Panc1 (cell line): ENCODE measurements at regions not wholly inside any gene's neighbourhood (a gene's known extent, or its start where the extent isn't known, plus 50 kb on each side); places are given as distances from the start of the nearest gene placed in this dataset.

Source experiments
- ATAC-seq: fragments of 200-7000 bp; cut with Tn5 transposase; 2 replicates; pipeline ENCODE4 v1.9.1; 2020; ENCODE audit warnings: mild to moderate bottlenecking, moderate library complexity
- BruUV-seq: library from RNA; stranded (reverse); fragments of 400-500 nt; replicated peaks from 2 replicates; lab custom pipeline; 2021; lab: Mats Ljungman, UMichigan
- CTCF ChIA-PET: fragments of 300-600 bp; sonication (Branson Sonifier 250); formaldehyde crosslinking; loops from one replicate; lab custom pipeline; 2022; ENCODE audit warnings: antibody characterized with exemption; lab: Charles Lee
- POLR2A ChIA-PET: fragments of 300-600 bp; sonication (Branson Sonifier 250); formaldehyde crosslinking; loops from one replicate; lab custom pipeline; 2022; ENCODE audit warnings: antibody characterized with exemption; lab: Charles Lee
- DNase-seq: peaks from one replicate; pipeline ENCODE4 v3.0.0-alpha.2; 2010; ENCODE audit warnings: low read depth, low spot score
- H3K27ac ChIP-seq: 2 replicates; pipeline ENCODE4 v1.5.1; 2011; ENCODE audit warnings: mild to moderate bottlenecking, low read length, inconsistent platforms
- H3K27me3 ChIP-seq: fragments of 200-500 bp; sonication (Bioruptor generic); 2 replicates; pipeline ENCODE4 v1.6.0; 2014; ENCODE audit warnings: low read length, inconsistent platforms; ENCODE audit not compliant: control insufficient read depth, insufficient read depth
- H3K36me3 ChIP-seq: fragments of 200-500 bp; sonication (Bioruptor generic); 2 replicates; pipeline ENCODE4 v1.5.1; 2014; ENCODE audit warnings: inconsistent platforms, mild to moderate bottlenecking, low read length, moderate library complexity; ENCODE audit not compliant: control insufficient read depth, insufficient read depth
- H3K4me1 ChIP-seq: 2 replicates; pipeline ENCODE4 v1.5.1; 2011; ENCODE audit warnings: inconsistent platforms, mild to moderate bottlenecking, low read length, moderate library complexity; ENCODE audit not compliant: control insufficient read depth, insufficient read depth
- H3K4me3 ChIP-seq, 2 experiments: 2 replicates each; pipeline ENCODE4 v1.5.1; 2011 to 2012; ENCODE audit warnings: low read depth in 2 of 2, low read length in 2 of 2, mild to moderate bottlenecking in 2 of 2, inconsistent platforms in 1 of 2, moderate library complexity in 1 of 2
- H3K9me3 ChIP-seq: fragments of 200-500 bp; sonication (Bioruptor generic); 2 replicates; pipeline ENCODE4 v1.5.1; 2014; ENCODE audit warnings: low read depth, mild to moderate bottlenecking, inconsistent platforms, low read length, moderate library complexity; ENCODE audit not compliant: control insufficient read depth, insufficient read depth
- CTCF ChIP-seq: fragments of 450-650 bp; IDR thresholded peaks from 2 replicates; pipeline ENCODE4 v1.5.1; 2017; ENCODE audit warnings: mild to moderate bottlenecking
- POLR2AphosphoS5 ChIP-seq: IDR thresholded peaks from 2 replicates; pipeline ENCODE4 v1.6.1; 2012; ENCODE audit warnings: mild to moderate bottlenecking, low read depth, low read length, moderate library complexity
- REST ChIP-seq, 2 experiments: IDR thresholded peaks; 2 replicates each; pipeline ENCODE4 v1.6.1; 2011 to 2012; ENCODE audit warnings: low read depth in 2 of 2, control low read depth in 1 of 2, low read length in 1 of 2, mild to moderate bottlenecking in 1 of 2, moderate library complexity in 1 of 2; ENCODE audit not compliant: insufficient read depth in 1 of 2
- SIN3A ChIP-seq: IDR thresholded peaks from 2 replicates; pipeline ENCODE4 v1.6.1; 2012; ENCODE audit warnings: low read depth, mild to moderate bottlenecking, low read length, moderate library complexity, borderline replicate concordance; ENCODE audit not compliant: insufficient read depth
- TCF7L2 ChIP-seq: IDR thresholded peaks from 2 replicates; pipeline ENCODE4 v1.6.1; 2011; ENCODE audit warnings: mild to moderate bottlenecking, low read depth, low read length, inconsistent platforms
- in situ Hi-C: cut with HindIII; loops from 2 replicates; pipeline ENCODE4 v1.10.0; 2016; ENCODE audit warnings: low sequenced_read_pairs, low pct_unique_long_range_greater_than_20kb
- intact Hi-C: fragments of 100-400 bp; cut with micrococcal nuclease; formaldehyde crosslinking; loops from one replicate; pipeline ENCODE4 v1.10.0; 2022; ENCODE audit not compliant: unreplicated experiment

- CTCF ChIA-PET, result interaction anchor here (0.6 kb wide), 1 partner anchor 244 kb away, joined by 3 read pairs; no protein-coding TSS in a partner anchor
- Histone ChIP-seq H3K9me3 (0 out of 2 replicates have a peak, but pooled peaks cover 3% of the 10 kb centered on the region), H3K27me3 (no peaks in the 10 kb centered on the region), H3K27ac (no peak overlapping the region), H3K4me3 (no peak overlapping the region), H3K4me1 (no peaks in the 10 kb centered on the region), H3K36me3 (no peaks in the 10 kb centered on the region)
- POLR2A ChIA-PET, result no interaction called here
- in situ Hi-C loops, result no loop called here
- no peak for DNase-seq
- intact Hi-C loops, result no loop called here
- BruUV-seq, result no TSS peak
- no peak for ATAC-seq
- TF ChIP-seq SIN3A, result no peak
- no peak for TF ChIP-seq TCF7L2
- no peak for TF ChIP-seq REST (IDR thresholded peaks at IDR 0.05; ENCODE audit: insufficient read depth in 1 of 2, low read depth in 2 of 2, low read length in 1 of 2)
- TF ChIP-seq CTCF, result no peak
- no peak for TF ChIP-seq POLR2AphosphoS5
These were observed 1038.2 kb downstream of the MCTP2 start for GRCh38 chr15:95269242-95270183.

- no peak overlapping the region for H3K4me3 ChIP-seq
- CTCF ChIA-PET, result interaction anchor here (0.6 kb wide), 1 partner anchor 606 kb away, joined by 4 read pairs; no protein-coding TSS in a partner anchor
These were observed 1042.7 kb downstream of the MCTP2 start for GRCh38 chr15:95274101-95274500.

More at GRCh38 chr15:95274101-95274500, 1042.7 kb downstream of the MCTP2 start:
- no peak for ATAC-seq
- no TSS peak for BruUV-seq
- H3K9me3 ChIP-seq, result 0 out of 2 replicates have a peak, but pooled peaks cover 3% of the 10 kb centered on the region
- no peak overlapping the region for H3K27ac ChIP-seq
- no peaks in the 10 kb centered on the region for H3K4me1 ChIP-seq
- POLR2A ChIA-PET, result no interaction called here
- no peaks in the 10 kb centered on the region for H3K27me3 ChIP-seq
- TF ChIP-seq SIN3A (no peak), CTCF (no peak), TCF7L2 (no peak), REST (IDR thresholded peaks at IDR 0.05; ENCODE audit: insufficient read depth in 1 of 2, low read depth in 2 of 2, low read length in 1 of 2) (no peak), POLR2AphosphoS5 (no peak)
- in situ Hi-C loops, result no loop called here
- no peak for DNase-seq
- intact Hi-C loops, result no loop called here
- H3K36me3 ChIP-seq, result no peaks in the 10 kb centered on the region
